ENCODE measurements at regions not wholly inside any gene's neighbourhood (a gene's known extent, or its start where the extent isn't known, plus 50 kb on each side); places are given as distances from the start of the nearest gene placed in this dataset.

DNA sequence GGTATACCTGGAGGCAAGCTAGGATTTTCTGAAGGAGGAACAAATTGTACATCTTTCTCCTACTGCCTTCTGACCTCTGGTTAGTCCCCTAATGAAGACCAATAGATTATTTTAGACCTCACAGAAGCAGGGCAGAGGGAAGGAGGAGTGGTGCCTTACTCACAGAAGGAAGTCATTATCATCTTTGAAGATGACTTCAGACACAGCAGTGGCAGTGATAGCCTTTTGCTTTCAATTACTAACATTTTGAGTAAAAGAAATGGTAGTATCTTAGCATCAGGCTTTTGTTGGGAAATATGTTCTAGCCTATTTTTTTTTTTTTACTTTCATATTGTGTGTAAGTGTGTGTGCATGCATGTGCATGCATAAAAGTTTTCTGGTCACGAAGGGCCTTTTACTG is 164.2 kb upstream of the PLN start:
- BruUV-seq (replicated peaks) = no TSS peak
- ATAC-seq (no peak), DNase-seq (ENCODE audit: low read depth, low spot score) (no peak), FAIRE-seq (no peak)
- H3K9me3 ChIP-seq (replicated peaks; ENCODE audit: control insufficient read depth, insufficient read depth, low read length) = no peaks in the 10 kb centered on the region
- ChIA-PET SMC1A (ENCODE audit: uncharacterized antibody, unreplicated experiment) (no interaction called here), POLR2A (no interaction called here), RAD21 (ENCODE audit: unreplicated experiment) (no interaction called here), CTCF (no interaction called here)
- H3K36me3 ChIP-seq (ENCODE audit: control insufficient read depth in 2 of 2, insufficient read depth in 2 of 2, low read length in 1 of 2) = no peaks in the 10 kb centered on the region
- H3K4me3 ChIP-seq = no peak overlapping the region
- no peaks in the 10 kb centered on the region for H3K79me2 ChIP-seq (ENCODE audit: control insufficient read depth, insufficient read depth, low read length)
- H3K4me1 ChIP-seq (ENCODE audit: control insufficient read depth, insufficient read depth, low read length) = no peaks in the 10 kb centered on the region
- intact Hi-C loops (cut with micrococcal nuclease; ENCODE audit: unreplicated experiment) (no loop called here), in situ Hi-C loops (cut with MboI) (no loop called here)
- no peak overlapping the region for H3K9ac ChIP-seq (ENCODE audit: control insufficient read depth, insufficient read depth, low read length)
- no peaks in the 10 kb centered on the region for H4K20me1 ChIP-seq (ENCODE audit: control insufficient read depth, insufficient read depth)
- no peak overlapping the region for H3K27ac ChIP-seq (ENCODE audit: control insufficient read depth, insufficient read depth)
- H2AFZ ChIP-seq (ENCODE audit: control insufficient read depth, low read depth, low read length) = no peak overlapping the region
- H3K4me2 ChIP-seq (ENCODE audit: control insufficient read depth, insufficient read depth) = no peak overlapping the region
- WGBS (ENCODE audit: insufficient coverage, insufficient replicate concordance, low lambda C conversion rate, missing lambda C conversion rate) = 0% methylated on average over 1 of the region's 1 CpG
- H3K27me3 ChIP-seq (replicated peaks in 1 of 2; ENCODE audit: control insufficient read depth in 2 of 2, insufficient read depth in 2 of 2, low read length in 1 of 2) = no peaks in the 10 kb centered on the region; a peak in 1 of 4 replicates
- TF ChIP-seq, protein P1, sequence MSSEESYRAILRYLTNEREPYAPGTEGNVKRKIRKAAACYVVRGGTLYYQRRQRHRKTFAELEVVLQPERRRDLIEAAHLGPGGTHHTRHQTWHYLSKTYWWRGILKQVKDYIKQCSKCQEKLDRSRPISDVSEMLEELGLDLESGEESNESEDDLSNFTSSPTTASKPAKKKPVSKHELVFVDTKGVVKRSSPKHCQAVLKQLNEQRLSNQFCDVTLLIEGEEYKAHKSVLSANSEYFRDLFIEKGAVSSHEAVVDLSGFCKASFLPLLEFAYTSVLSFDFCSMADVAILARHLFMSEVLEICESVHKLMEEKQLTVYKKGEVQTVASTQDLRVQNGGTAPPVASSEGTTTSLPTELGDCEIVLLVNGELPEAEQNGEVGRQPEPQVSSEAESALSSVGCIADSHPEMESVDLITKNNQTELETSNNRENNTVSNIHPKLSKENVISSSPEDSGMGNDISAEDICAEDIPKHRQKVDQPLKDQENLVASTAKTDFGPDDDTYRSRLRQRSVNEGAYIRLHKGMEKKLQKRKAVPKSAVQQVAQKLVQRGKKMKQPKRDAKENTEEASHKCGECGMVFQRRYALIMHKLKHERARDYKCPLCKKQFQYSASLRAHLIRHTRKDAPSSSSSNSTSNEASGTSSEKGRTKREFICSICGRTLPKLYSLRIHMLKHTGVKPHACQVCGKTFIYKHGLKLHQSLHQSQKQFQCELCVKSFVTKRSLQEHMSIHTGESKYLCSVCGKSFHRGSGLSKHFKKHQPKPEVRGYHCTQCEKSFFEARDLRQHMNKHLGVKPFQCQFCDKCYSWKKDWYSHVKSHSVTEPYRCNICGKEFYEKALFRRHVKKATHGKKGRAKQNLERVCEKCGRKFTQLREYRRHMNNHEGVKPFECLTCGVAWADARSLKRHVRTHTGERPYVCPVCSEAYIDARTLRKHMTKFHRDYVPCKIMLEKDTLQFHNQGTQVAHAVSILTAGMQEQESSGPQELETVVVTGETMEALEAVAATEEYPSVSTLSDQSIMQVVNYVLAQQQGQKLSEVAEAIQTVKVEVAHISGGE (CRISPR knock-in tag; IDR thresholded peaks at IDR 0.05) = no peak
- no peak for TF ChIP-seq ZBTB40 (IDR thresholded peaks at IDR 0.05; ENCODE audit: borderline replicate concordance)
- no peak for TF ChIP-seq TAF1 (IDR thresholded peaks at IDR 0.05; ENCODE audit: borderline replicate concordance, low read depth, low read length)

Data from GM12878 (cell line).